GM19452 (cell line): ENCODE measurements at regions not wholly inside any gene's neighbourhood (a gene's known extent, or its start where the extent isn't known, plus 50 kb on each side); places are given as distances from the start of the nearest gene placed in this dataset.

Experiments
- ATAC-seq: cut with Tn5 transposase; IDR thresholded peaks from one replicate; pipeline ENCODE4 v1.9.1; 2021; ENCODE audit not compliant: unreplicated experiment

DNA sequence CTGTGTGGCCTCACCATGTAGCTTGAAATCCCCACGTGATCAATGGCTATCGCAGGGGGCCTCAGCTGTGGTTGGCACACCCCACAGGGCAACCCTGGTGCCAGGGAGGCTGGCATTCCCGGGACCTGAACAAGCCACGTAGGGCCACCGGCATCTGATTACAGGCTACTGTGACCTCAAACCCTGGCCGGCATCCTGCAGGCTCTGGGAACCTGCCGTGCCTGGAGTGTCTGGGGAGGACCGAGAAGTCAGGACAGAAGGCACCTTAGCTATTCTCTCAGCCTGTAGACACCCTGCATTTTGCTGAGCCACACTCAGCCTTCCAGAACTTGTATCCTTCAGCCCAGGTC lies 213.0 kb downstream of the GLI2 start:
- ATAC-seq: no peak

DNA sequence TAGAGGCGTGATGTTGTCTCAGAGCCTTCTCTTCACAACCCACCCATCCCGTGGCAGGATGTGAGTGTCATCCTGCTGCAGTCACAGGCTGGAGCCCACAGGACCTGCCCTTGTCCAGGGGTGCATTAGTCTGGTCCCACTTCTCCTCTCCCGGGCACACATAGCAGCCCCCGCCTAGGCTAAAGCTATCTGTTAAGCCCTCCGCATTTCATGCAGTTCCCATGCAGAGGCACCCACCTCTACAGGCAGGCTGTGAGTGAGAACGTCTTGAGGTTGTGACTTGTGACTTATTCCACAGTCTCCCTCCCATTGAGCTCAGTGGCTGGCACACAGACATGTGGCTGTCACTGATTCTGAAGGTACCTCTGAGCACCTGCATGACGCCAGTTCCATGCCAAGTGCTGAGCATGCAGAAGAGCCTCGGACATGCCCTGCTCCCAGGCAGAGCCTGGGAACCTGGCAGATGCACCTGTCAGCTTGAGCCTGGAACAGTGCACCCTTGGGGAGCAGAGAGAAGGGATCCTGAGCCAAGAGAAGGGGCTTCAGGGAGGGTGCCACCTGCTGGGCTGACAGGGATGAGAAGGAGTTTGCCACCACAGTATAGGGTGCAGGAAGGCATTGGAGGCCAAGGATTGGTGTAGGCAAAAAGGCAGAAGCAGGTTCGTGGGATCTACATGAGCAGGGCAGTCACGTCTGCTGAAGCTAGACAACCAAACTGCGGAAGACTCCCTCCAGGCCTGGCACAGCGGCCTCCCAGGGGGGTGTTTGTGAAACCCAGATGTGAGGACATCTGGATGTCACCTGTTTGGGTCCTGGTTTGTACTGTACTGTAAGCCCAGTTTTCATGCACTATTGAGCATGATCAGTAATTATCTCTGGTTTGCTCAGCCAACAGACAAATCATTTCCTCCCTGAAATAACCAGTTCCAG lies 213.6 kb downstream of the GLI2 start:
- ATAC-seq: no peak

DNA sequence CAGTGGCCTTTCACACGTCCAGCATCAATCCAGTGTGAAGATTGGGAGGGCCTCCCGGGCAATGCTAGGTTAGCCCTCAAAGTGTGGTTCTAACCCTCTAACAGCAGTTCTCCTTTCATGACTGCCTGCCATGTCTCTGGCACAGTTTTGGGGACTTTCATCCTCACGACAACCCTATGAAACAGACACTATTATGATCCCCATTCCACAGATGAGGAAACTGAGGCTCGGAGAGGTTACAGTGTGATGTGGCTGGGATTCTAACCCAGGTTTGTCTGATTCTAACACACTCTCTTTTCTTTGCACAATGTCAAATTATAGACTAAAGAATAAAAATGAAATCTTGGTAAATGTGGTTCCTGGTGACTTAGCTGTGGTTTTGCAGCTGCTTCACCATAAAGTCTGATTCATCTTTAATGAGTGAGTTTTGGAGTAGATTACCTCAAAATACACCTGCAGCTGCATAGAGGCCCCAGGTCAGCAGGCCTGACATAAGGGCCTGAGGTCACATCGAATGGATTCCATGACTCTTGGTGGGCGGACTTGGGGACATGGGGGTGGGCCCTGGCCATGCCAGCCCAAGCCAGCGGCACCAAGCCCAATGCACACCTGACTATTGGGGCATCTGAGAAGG lies 214.4 kb downstream of the GLI2 start:
- no peak for ATAC-seq

DNA sequence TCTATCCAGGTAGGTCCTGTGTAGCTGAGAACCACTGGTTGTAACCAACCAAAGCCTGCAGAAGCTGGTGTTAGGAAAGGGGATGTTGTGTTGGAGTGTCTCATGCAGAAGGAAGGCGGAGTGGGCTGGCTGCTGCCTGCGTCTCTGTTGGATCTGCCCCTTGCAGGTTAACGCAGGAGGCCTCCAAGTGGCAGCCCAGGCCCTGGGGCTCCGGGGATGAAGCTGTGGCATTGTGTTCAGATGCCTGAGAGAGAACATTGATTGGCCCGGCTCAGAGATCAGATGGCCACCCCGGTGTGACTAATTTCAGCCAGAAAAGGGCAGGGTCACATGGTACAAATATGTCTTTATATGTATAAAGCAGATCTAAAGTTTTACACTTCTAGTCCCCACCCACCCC lies 216.0 kb downstream of the GLI2 start:
- ATAC-seq: no peak

DNA sequence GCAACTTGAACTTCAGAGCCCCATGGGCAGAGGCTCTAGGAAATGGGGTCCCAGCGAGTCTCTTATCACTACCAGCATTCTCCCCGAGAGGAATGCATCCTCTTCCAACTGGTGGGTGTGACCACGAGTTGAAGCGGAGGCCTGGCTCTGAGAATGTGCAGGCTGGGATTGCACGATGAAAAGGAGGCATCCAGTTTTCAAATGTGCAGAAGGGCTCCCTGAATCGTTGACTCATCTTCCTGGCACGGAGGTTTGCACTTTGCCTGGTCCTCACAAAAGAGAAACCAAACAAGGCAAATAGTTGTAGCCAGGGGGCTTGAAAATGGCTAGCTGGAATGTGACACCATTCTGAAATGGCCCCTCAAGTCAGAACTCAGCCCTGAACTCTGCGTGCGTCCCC lies 216.7 kb downstream of the GLI2 start:
- ATAC-seq: no peak

DNA sequence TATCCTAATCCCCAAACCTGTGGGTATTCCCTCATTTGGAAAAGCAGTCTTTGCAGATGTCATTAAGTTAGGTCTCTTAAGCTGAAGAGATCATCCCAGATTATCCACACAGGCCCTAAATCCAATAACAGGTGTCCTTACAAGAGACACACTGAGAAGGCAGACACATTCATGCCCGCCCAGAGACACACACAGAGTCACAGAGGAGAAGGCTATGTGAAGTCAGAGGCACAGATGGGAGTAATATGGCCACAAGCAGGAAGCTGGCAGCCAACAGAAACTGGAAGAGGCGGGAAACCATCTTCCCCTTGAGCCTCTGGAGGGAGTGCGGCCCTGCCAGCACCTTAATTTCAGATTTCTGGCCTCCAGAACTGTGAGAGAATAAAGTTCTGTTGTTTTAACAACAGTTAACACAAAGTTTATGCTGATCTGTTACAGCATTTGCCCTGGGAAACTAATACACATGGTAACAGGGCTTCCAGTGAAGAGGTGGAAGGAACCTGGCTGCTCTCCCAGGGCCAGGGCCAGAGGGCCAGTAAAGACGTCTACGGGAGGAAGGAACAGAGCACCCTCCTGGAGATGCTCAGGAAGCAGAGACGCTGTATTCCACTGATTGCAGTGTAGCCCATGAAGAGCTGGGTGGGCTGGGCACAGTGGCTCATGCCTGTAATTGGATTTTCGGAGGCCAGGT lies 217.5 kb downstream of the GLI2 start:
- ATAC-seq: no peak

DNA sequence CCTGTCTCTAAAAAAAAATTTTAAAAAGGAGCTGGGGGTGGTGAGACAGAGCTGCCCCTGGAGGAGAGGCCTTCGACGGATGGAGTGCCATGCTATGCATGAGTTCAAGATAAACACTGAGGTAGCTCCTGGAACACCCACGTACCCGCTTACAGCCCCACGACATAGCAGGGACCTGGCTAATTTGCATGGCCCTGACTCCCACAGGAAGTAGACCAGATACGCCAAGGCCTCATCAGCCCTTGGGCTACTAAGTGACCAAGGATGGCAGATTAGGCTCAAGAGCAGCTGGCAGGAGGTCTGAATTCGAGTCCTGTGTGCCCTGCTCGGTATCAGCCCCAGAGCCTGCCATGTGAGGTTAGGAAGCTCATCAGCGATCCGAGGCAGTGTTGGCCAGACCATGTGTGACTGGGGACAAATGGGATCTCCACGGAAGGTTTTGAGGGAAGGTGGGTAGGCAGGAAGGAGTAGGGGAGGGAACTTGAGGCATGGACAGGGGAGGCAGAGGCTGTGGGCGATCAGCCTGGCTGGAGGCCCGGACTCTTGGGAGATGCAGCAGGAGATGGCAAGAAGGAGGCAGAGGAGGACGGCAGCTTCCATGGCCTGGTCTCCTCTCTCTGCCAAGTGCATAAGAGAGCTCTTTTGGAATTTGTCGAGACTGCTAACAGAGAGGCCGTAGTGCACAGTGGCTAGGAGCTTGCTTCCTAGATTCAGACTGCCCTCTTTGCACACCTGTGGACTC lies 218.3 kb downstream of the GLI2 start:
- ATAC-seq: no peak

DNA sequence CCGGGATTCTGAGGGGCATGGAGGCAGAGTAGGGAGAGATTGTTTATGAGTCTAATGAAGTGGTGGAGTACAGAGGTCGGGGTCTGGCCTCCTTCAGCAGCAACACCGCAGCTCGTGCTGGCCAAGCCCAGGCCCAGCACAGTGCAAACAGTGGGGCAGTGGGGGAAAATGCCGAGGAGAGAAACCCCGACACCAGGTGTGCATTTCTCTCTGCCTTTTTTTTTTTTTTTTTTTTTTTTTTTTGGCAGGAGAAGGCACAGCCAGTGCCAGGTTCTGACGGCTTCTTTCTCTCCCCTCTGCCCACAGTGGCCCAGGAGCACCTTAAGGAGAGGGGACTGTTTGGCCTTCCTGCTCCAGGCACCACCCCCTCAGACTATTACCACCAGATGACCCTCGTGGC lies 219.3 kb downstream of the GLI2 start:
- no peak for ATAC-seq

DNA sequence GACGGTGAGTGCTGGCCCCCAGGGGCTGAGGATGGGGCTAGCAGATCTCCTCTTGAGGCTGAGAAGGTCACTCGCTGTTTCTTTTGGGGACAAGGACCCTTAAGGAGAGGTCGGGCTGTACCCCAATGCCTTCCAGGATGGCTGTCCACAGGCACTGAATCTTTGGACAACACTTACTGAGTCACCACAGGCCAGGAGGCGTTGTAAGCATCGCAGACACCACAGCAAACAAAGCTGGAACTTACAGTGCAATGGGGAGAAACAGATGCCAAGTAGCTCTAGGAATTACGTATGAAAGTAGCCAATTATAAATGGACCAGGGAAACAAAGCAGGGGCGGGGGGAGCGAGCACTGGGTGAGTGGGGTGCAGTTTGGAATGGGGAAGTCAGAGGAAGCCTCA lies 219.8 kb downstream of the GLI2 start:
- no peak for ATAC-seq

DNA sequence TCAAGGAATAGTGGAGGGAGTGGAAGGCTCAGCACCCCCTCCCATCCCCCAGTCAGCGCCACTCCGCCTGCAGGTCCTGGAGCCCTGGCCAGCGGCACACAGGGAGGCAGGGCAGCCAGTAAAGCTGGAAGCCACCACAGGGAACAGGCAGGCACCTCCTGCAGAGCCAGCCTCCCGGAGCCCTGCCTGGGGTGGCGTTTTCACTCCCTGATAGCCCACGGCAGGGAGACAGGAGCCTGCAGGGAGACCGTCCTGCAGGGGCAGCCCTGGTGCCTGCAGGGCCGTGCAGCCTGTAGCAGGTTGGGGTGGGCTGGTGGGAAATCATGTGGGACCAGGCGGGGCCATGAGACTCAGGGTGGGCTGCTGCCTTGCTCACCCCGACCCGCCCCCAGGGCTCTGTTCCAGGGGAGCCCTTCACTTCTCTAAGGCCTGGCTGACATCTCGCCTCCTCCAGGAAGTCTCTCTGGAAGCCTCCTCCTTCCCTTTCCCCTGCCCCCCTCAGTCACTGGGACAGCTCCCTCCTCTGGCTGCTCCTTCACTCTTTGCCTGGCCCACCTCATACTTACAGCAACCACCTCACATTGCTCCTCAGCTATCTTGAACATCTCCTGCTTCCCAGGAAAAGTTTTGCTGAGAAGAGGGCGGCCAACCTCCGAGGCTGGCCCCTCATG lies 221.0 kb downstream of the GLI2 start:
- no peak for ATAC-seq

DNA sequence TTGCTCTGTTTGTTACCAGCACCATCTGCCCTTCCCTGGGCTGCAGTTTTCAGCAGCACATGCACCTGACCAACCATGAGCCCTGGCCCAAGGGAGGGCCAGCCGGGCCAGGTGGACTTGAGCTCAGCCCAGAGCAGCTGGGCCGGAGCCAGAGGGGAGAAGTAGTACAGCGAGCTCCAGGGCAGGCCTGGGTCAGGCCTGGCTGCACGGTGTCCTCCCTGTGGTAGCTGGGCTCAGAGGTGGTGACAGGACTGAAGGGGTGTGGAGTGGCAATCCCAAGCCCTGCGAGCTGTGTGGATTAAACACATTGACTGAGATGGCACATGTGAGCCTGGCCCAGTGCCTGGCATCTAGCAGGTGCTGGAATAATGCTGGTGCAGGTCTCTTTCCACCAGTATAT lies 222.2 kb downstream of the GLI2 start:
- ATAC-seq: no peak

DNA sequence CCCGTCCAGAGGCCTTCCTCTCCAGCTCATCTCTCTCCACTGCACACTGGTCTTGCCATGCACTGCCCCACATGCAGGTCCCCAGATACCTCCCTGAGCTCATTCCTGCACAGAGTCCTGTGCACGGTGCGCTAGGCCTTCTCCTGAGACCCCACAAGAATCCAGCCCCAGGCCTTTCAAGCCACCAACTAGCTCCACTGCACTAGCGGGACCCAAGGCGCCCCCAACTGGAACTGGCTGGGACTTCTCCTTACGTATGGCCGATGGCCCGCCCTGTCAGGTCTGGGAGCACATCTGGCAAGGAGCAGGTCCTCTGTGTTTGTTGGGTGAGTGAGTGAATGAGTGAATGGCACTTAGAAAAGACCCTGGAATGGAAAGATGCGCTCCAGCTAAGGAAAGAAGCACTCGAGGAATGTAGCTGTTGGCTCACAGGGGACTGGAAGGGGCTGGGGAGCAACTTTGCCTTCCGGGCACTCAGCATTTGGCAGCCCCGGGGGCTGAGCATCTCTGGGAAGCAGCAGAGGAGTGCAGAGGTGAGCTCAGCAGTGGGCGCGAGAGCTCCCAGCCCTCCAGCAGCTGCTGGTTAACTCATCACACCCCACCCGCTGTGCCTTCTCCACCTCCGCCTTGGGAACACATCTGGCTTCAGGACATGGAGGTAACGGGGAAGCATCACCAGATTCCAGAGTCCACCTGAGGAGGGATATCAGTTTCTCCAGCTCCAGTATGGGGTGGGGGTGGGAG lies 223.1 kb downstream of the GLI2 start:
- ATAC-seq: no peak

DNA sequence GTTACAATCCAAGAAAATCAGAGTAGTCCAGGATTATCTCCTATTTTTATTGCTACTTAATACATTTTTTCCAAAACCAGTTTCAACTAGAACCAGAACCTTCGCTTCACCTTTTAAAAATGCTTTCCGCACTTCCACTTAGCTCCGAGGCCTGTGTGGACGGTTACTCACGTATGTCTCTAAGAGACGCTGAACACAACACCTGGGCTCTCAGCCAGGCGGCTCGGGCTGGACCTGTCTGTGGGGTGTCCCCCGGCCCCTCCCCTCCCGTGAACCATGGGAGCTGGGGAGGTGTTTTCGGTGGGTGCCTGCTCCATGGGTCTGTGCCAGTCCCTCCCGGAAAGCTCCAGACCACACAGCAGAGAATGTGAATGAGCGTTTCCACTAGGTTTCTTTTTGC lies 223.8 kb downstream of the GLI2 start:
- ATAC-seq: no peak

DNA sequence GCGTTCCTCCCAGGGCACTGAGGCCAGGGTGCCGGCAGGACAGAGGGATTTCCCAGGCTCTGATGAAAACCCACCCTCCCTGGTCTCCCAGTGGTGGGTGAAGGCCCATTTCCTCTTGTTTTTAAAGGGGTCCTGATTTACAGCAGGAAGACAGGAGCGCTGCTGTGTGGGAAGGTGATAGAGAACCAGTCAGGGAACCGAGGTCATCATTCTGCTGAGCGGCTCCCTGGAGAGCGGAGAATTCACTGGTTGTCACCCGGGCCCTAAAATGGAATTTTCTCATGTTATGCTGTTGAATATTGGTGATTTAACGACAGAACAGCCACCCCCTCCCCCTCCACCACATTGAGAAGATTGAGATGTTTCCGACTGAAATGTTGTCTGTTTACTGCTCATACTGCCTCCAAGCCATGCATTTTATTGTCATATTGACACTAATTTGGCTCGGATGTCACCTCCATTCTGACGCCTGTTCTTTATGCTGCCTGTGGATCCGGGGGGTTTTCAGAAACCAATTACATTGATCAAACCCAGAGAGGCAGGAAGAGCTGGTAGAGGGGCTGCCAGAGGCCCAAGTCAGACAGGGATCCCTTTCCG lies 225.2 kb downstream of the GLI2 start:
- no peak for ATAC-seq

DNA sequence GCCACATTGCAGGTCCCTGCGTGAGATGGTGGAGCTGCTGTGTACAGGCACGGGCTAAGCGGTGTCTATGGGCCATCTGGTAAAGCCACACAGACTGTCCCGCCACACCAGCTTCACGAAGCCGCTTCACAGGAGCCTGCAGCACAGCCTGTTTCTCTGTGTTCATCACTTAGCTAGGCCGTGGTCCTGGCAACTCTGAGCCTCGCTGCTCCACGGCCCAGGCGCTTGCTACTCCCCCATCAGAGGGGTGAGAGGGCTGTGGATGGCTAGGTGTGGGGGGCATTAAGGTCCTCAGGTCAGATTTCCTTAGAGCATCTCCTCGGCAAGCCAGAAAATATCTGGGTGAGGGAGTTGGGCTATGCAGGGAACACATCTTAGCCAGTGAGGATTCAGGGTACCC lies 225.7 kb downstream of the GLI2 start:
- ATAC-seq: no peak

DNA sequence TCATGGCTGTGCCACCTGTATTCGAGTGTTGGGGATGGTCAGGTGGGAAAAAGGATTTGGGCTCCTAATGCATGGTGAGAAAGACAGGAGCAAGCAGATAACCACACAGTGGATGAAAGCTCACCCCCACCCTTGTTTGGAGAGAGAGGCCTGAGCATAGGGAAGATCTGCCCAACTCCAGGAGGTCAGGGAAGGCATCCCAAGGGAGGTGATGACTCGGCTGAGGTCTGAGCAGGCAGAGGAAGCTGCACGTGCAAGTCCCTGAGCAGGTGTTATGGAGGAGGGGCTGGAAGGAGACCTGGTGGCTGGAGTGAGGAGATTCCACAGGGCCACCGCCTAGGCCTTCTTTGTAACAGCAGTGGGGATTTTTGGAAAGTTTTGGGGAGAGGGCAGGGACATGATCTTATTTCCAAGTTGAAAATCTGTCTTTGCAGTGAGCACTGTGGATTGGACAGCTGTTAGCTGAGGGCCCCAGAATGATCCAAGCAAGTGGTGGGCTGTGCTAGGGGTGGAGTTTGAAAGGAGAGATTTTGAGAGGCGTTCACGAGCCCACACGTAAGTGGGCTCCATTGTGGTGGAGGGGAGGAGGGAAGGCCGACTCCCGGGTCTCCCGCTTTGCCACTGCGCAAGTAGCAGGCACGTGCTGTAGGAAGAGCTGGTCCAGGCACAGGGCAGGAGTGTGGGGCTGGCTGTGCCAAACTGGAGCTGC lies 228.5 kb downstream of the GLI2 start:
- ATAC-seq: no peak

DNA sequence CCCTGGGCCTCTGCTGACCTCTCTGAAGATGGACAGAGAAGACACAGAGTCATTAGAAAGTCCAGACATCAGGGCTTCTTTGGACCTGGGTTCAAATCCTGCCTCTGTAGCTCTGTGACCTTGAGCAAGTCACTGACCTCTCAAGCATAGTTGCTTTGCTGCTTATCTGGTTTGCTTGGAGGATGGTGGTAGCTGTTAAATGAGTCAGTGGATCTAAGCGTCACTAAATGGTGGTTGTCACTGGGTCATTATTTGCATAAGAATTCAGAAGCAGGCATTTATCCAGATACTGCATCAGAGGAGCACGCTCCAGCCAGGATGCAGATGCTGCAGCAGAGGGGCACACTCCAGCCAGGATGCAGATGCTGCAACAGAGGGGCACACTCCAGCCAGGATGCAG lies 229.2 kb downstream of the GLI2 start:
- ATAC-seq: no peak

DNA sequence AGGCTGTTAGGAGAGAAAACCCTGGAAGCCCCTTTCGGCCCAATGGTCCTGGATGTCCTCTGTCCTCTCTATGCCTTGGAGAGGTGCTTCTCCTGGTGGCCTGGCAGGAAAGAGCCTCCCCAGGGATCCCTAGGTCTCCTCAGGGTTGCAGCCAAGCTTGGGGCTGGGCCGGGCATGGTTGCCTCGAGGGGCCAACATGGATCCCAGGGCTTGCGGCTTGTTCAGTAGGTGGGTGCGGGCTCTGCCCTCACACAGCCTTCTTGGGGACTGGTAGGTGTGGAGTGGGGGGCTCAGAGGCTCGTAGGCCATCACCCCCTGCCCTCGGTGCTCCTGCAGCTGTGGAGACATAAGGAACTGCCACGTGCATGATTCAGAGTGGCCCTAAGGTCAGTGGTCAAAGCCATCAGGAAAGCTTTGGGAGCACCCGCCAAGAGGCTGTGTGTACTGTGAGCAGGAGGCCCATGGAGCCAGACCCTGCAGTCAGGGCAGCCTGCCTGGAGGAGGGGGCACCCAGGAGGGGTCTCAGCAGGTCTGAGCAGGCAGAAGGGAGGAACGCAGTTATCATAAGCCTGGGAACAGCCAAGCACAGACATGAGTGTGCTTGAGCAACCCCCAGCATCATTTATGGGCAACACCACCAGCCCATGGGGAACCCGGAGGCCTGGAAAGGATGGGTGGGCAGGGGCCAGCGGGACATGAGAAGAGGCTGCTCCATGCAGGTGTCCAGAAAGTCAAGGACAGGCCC lies 231.0 kb downstream of the GLI2 start:
- no peak for ATAC-seq
